Colonic mucosa (tissue), 4 donors: ENCODE measurements at regions not wholly inside any gene's neighbourhood (a gene's known extent, or its start where the extent isn't known, plus 50 kb on each side); places are given as distances from the start of the nearest gene placed in this dataset.

Experiments
- DNase-seq: peaks from one replicate; pipeline ENCODE4 v3.0.0-alpha.2; 2020
- H3K27ac ChIP-seq: fragments of 200-600 bp; one replicate; pipeline ENCODE4 v1.8.0; 2021
- H3K27me3 ChIP-seq: fragments of 200-600 bp; one replicate; pipeline ENCODE4 v1.8.0; 2021
- H3K36me3 ChIP-seq: fragments of 200-600 bp; one replicate; pipeline ENCODE4 v1.8.0; 2021
- H3K4me1 ChIP-seq: fragments of 200-600 bp; one replicate; pipeline ENCODE4 v1.8.0; 2021; ENCODE audit warnings: mild to moderate bottlenecking
- H3K4me3 ChIP-seq: fragments of 200-600 bp; one replicate; pipeline ENCODE4 v1.8.0; 2021
- H3K9ac ChIP-seq, 2 donors: one replicate each; pipeline ENCODE4 v1.7.0; 2013; ENCODE audit warnings: control low read depth in 2 of 2, low read depth in 2 of 2, low read length in 2 of 2
- H3K9me3 ChIP-seq: fragments of 200-600 bp; one replicate; pipeline ENCODE4 v1.8.0; 2021
- intact Hi-C: fragments of 100-400 bp; cut with DNase I; formaldehyde crosslinking; loops from one replicate; pipeline ENCODE4 v1.14.1; 2022
- TF ChIP-seq, protein P1 (sequence below): fragments of 200-600 bp; IDR thresholded peaks from one replicate; pipeline ENCODE4 v1.8.0; 2022; ENCODE audit warnings: antibody characterized with exemption, mild to moderate bottlenecking
- donor health status: healthy.
- donor health status: DM: no; HTN: no; CAD: no.
- donor health status: DM: no; HTN: no; CAD: no.

DNA sequence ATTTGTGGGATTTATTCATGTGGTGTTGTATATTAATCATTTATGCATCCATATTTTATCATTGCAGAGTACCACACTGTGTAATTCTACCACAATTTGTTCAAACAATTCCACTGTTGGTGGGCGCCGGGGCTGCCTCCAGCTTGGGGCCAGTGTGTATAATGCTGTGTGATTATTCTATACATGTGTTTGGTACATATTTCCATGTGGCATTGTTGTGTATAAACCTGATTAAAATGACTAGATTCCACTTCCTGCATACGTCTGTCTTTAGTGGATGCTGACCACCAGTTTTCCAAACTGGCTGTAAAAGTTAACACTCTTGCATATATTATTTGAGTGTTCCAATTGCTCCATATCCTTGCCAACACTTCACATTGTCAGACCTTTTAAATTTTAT is 1213.8 kb downstream of the TBC1D22A start:
- no peak overlapping the region for H3K27ac ChIP-seq
- H3K9ac ChIP-seq: no peak overlapping the region
- H3K4me3 ChIP-seq: no peak overlapping the region
- TF ChIP-seq, protein P1, sequence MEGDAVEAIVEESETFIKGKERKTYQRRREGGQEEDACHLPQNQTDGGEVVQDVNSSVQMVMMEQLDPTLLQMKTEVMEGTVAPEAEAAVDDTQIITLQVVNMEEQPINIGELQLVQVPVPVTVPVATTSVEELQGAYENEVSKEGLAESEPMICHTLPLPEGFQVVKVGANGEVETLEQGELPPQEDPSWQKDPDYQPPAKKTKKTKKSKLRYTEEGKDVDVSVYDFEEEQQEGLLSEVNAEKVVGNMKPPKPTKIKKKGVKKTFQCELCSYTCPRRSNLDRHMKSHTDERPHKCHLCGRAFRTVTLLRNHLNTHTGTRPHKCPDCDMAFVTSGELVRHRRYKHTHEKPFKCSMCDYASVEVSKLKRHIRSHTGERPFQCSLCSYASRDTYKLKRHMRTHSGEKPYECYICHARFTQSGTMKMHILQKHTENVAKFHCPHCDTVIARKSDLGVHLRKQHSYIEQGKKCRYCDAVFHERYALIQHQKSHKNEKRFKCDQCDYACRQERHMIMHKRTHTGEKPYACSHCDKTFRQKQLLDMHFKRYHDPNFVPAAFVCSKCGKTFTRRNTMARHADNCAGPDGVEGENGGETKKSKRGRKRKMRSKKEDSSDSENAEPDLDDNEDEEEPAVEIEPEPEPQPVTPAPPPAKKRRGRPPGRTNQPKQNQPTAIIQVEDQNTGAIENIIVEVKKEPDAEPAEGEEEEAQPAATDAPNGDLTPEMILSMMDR: no peak
- intact Hi-C loops: no loop called here
- no peaks in the 10 kb centered on the region for H3K36me3 ChIP-seq
- no peaks in the 10 kb centered on the region for H3K4me1 ChIP-seq
- no peak for DNase-seq
- H3K27me3 ChIP-seq: no peaks in the 10 kb centered on the region
- H3K9me3 ChIP-seq: no peaks in the 10 kb centered on the region

DNA sequence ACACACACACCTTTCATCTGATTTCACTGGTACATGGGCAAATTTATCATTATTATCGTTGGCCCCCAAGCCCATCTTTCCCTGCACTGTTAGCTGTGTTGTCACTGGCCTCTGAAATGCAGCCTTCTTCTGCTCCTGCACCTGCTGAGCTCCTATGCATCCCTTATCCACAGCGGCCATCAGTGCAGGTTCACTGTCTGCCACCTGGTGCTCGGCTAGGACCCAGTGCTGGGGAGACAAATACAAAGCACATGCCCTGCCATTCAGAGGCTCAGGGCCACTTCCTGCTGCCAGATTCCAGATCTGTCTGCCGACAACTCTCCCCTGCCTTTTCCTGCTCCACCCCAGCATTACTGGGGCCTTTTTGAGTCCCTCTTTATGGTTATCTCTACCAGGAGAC is 1205.4 kb downstream of the TBC1D22A start:
- no peak for DNase-seq
- Histone ChIP-seq H3K9me3 (no peaks in the 10 kb centered on the region), H3K27me3 (no peaks in the 10 kb centered on the region), H3K9ac (no peak overlapping the region), H3K4me1 (no peaks in the 10 kb centered on the region), H3K4me3 (no peak overlapping the region), H3K27ac (no peak overlapping the region), H3K36me3 (no peaks in the 10 kb centered on the region)
- intact Hi-C loops: no loop called here
- TF ChIP-seq, protein P1: no peak

DNA sequence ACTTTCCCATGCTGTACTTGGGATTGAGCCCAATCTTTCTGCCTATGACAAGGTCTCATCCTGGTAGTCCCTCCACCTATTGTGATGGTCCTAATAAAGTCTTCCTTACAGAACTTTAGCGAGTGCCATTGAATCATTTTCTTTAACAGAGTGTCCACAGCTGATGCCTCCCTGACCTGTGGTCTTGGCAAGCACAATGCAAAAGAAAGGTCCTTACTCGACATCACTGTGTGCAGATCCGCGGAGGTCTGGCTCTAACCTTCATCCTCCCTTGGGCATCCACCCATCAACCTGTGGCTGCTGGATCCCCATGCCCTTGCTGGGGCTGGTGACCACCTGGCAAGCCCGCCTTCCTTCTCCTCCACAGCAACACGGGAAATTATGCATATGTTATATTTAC is 1203.9 kb downstream of the TBC1D22A start:
- no peak overlapping the region for H3K9ac ChIP-seq
- TF ChIP-seq, protein P1: no peak
- H3K9me3 ChIP-seq: no peaks in the 10 kb centered on the region
- no peak for DNase-seq
- H3K36me3 ChIP-seq: no peaks in the 10 kb centered on the region
- no peak overlapping the region for H3K27ac ChIP-seq
- H3K27me3 ChIP-seq: no peaks in the 10 kb centered on the region
- intact Hi-C loops: no loop called here
- no peak overlapping the region for H3K4me3 ChIP-seq
- H3K4me1 ChIP-seq: no peaks in the 10 kb centered on the region

- H3K27ac ChIP-seq: no peak overlapping the region
- H3K27me3 ChIP-seq: no peaks in the 10 kb centered on the region
- no peak for DNase-seq
- H3K4me3 ChIP-seq: no peak overlapping the region
- H3K9ac ChIP-seq: no peak overlapping the region
- H3K4me1 ChIP-seq: no peaks in the 10 kb centered on the region
- no peaks in the 10 kb centered on the region for H3K9me3 ChIP-seq
- H3K36me3 ChIP-seq: no peaks in the 10 kb centered on the region
- TF ChIP-seq, protein P1: no peak
- intact Hi-C loops: no loop called here
These were observed 1203.4 kb downstream of the TBC1D22A start for GRCh38 chr22:47965896-47966295.

DNA sequence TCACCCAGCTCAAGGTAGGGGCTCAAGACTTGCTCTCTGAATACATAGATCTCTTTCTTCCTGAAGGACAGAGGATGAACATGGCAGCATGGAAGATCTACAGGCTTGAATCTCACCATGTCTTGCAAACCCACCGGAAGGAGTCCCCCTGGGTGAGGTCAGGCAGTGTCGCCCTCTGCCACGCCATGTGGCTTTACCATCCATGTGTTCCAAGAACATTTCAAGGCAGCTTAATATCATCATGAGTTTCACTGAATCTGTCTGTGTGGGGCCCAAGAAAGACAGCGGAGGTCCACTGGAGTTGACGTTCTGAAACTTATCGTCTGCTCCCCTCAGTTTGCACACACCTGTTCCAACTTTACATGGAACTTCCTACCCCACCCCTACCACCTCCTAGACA is 1202.6 kb downstream of the TBC1D22A start:
- H3K36me3 ChIP-seq: no peaks in the 10 kb centered on the region
- no peak overlapping the region for H3K9ac ChIP-seq
- intact Hi-C loops: no loop called here
- no peaks in the 10 kb centered on the region for H3K4me1 ChIP-seq
- TF ChIP-seq, protein P1: no peak
- no peak overlapping the region for H3K27ac ChIP-seq
- no peaks in the 10 kb centered on the region for H3K9me3 ChIP-seq
- no peaks in the 10 kb centered on the region for H3K27me3 ChIP-seq
- DNase-seq: no peak
- no peak overlapping the region for H3K4me3 ChIP-seq

GRCh38 chr22:47963660-47964059 is 1201.2 kb downstream of the TBC1D22A start:
- H3K4me1 ChIP-seq: no peaks in the 10 kb centered on the region
- H3K4me3 ChIP-seq: no peak overlapping the region
- no peak overlapping the region for H3K9ac ChIP-seq
- no peak overlapping the region for H3K27ac ChIP-seq
- H3K9me3 ChIP-seq: no peaks in the 10 kb centered on the region
- no peak for DNase-seq
- TF ChIP-seq, protein P1: no peak
- H3K36me3 ChIP-seq: no peaks in the 10 kb centered on the region
- H3K27me3 ChIP-seq: no peaks in the 10 kb centered on the region
- intact Hi-C loops: no loop called here
